GM19240 (cell line): ENCODE measurements at regions not wholly inside any gene's neighbourhood (a gene's known extent, or its start where the extent isn't known, plus 50 kb on each side); places are given as distances from the start of the nearest gene placed in this dataset.
"Not testable (repeated sequence)": the region's sequence is repeated elsewhere in the genome, so short reads cannot be mapped to it uniquely, and the experiment has no call there.

ENCODE experiments used
- DNase-seq: peaks from one replicate; pipeline ENCODE4 v3.0.0; 2011; ENCODE audit warnings: low spot score; ENCODE audit not compliant: insufficient read length

DNA sequence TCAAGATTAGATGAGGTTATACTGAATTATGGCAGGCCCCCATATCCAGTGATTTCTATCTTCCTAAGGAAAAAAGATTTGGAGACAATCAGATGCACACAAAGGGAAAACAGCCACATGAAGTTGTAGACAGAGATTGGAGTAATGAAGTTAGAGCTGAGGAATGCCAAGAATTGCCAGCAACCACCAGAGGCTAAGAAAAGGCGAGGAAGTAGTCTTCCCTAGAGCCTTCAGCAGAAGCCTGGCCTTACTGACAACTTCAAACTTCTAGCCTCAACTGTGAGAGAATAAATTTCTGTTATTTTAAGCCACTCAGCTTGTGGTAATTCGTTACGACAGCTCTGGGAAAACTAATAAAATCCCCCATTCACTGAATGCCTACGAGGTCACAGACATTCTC lies 473.9 kb downstream of the COL12A1 start:
- no peak for DNase-seq

DNA sequence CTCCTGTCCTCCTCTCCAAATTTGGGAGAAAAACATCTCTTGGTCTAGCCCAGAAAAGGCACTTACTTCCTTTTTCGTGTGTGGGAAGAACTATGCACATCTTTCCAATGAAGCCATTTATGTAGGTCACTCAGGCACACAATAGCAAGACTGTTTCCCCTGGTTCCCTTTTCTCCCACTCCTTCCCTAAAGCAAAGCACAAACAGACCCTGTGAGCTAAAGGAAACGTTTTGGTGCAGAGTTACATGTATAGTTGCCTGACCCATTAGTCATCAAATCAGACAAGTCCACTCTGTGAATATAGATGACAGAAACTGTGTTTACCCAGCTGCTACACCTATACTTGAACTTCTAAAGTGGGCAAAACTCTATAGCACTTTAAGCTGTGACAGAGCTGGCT lies 474.6 kb downstream of the COL12A1 start:
- DNase-seq: no peak

DNA sequence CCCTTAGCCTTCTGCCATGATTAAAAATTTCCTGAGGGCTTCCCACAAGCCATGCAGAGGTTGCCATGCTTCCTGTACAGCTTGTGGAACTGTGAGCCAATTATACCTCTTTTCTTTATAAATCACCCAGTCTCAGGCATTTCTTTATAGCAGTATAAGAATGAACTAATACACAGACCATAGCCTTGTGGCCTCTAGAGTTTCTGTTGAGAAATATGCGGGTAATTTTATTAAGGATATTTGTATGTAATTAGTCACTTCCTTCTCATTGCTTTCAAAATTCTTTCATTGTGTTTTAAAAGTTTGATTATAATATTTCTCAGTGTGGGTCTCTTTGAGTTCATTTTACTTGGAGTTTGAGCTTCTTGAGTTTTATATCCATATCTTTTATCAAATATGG lies 484.9 kb downstream of the COL12A1 start:
- DNase-seq: no peak

DNA sequence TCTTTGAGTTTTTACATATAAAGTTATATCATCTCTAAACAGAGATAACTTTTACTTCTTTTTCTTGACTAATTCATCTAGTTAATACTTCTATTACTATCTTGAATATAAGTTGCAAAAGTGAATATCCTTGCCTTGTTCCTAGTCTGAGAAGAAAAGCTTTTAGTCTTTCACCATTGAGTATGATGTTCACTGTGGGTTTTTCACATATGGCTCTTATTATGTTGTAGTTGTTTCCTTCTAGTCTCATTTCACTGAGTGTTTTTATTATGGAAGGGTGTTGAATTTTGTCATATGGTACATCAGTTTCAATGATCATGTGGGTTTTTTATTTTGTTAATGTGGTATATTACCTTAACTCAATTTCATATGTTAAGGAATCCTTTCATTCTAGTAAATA lies 488.3 kb downstream of the COL12A1 start:
- DNase-seq: no peak

DNA sequence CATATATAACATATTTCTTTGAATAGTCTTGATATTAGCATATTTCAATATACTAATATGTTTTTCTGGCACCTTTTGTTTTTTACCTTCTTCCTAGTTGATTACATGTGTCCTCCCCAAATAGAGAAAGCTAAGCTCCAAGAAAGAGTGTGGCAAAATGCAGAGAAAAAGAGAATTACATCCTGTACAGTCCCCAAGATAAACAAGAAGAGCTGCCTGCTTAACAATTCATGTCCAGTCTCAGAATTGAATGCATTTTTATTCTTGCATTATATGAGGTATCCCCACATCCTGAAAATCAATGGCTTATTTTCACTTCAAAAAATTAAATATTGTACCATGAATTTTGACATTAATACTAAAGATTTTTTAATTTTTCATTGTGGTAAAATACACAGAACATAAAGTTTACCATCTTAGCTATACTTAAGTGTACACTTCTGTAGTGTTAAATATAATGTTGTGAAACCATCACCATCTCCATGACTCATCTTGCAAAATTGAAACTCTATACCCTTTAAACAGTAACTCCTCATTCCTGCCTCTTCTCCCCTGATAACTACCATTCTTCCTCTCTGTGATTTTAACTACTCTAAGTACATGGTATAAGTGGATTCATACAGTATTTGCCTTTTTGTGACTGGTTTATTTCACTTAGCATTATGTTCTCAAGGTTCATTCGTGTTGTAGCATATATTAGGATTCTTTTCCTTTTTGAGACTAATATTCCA lies 490.3 kb downstream of the COL12A1 start:
- no peak for DNase-seq

DNA sequence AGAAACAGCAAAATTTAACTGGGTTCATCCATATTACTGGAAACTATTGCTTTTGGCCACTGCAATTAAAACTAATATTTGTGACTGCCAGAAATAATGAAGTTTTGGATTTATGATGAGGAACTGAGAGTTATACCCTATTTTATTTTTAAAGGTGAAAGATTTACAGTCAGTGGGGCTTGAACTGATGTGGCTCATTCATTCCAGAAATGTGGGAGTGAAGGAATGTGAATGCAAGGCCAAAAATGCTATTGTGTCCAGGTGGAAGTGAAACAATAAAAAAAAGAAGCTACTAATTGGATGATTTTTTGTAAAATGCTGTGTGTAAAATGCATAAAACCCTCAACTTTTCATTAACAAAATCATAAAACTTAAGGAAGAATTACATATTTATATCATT lies 491.9 kb downstream of the COL12A1 start:
- DNase-seq: no peak

DNA sequence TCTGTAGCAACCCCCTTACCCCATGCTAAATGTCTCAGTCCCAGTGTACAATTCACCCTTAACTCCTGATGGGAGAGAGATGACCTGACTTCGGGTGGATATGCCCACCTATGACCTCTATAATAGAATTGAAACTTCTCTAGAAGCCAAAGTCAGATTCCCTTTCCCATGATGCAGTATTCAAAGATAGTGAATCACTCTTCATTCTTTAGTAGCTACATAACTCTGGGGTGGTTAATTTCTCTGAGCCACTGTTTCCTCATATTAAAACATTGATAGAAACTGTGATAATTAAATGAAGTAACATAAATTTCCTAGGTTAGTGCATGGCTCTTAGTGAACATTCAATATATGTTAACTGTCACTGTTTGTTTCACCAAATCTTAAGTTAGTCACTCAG lies 500.4 kb downstream of the COL12A1 start:
- no peak for DNase-seq

DNA sequence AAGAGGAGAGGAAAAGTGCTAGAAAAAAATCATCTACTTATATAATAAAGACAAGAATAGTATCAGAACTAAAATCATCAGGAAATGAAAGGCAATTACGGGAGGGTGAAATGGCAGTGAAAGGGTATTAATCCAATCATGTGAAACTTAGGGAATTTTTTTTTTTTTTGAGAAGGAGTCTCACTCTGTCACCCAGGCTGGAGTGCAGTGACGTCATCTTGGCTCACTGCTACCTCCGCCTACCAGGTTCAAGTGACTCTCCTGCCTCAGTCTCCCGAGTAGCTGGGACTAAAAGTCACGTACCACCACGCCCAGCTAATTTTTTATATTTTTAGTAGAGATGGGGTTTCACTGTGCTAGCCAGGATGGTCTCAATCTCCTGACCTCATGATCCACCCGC lies 501.3 kb downstream of the COL12A1 start:
- not testable (repeated sequence) for DNase-seq

DNA sequence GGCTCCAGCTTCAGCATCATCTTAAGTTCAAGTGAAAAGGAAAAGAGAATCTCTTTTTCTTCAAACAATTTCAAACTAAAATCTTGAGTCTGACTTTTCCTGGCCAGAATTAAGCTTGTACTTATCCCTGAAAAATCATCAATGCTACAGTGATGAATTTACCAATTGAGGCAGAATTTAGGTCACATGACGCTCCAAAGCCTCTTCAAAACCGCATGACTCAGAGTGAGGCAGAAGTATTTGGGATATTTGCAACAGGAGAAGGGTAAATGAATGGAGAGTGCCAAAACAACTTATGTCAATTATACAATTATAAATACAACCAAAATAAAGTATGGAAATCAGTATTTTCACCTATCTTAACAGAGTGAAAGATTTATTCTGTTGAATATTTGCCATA lies 515.5 kb downstream of the COL12A1 start:
- DNase-seq: no peak

DNA sequence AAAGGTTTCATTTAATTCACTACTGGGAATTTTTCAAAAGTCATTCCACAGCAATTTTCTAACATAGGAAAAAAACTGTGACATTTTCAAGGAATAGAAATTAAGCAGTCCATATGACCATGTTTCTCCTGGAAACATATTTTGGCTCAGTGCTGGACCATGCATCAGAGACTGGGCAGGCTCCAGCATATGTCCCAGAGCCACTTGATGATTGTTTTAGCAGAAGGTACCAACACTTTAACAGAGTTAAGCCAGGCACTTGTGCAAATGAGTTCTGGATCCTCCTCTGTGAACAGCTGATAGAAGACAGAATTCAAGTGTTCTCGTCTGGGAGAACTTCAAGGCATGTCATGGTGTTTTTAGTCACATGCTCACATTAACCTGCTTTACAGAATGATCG lies 516.3 kb downstream of the COL12A1 start:
- DNase-seq: no peak

DNA sequence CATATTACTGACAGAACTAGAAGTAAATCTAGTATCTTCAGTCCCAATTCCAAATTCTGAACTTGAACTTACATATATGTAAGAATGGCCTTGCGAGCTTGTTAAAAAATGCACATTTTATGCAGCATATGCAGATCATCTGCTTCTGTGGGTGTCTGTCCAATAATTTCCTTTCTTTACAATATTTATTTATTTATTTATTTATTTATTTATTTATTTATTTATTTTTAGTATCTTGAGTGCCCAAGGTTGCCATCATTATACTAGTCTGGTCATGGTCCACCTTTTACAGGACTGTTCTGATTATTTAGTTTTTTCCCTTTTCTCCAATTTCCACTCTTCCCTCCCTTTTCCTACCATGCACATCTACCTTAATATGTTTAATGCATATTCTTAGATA lies 528.4 kb downstream of the COL12A1 start:
- no peak for DNase-seq

DNA sequence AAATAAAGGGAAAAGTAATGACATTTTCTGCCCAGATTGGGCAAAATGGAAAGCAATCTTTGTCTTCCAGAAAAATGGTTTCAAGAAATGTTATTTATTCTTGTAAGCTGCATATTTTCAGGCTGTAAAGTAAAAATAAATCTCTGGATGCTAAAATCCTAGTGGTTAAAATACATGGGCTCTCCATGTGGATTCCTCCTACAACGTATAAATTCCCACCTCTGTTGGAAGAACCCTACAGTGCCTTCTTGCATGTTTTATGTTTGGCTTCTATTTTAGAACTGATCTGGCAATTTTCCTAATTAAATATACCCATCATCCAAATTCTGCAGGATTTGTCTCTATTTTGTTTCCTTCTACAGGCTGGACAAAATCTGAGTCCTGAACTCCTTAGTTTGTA lies 528.9 kb downstream of the COL12A1 start:
- DNase-seq: no peak

DNA sequence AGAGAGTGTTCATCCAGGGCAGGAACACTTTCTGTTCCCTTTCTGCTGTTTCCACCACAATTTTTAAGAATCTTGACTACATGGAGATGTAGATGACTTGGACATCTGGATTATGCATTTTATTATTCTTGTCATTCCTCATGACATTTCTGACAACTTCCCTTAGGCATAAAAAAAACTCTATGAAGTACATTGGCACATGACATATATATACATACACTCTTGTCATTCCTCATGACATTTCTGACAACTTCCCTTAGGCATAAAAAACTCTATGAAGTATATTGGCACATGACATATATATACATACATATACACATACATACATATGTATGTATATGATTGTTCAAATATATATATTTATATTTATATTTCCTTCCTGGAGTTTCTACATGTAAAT lies 531.5 kb downstream of the COL12A1 start:
- DNase-seq: no peak

DNA sequence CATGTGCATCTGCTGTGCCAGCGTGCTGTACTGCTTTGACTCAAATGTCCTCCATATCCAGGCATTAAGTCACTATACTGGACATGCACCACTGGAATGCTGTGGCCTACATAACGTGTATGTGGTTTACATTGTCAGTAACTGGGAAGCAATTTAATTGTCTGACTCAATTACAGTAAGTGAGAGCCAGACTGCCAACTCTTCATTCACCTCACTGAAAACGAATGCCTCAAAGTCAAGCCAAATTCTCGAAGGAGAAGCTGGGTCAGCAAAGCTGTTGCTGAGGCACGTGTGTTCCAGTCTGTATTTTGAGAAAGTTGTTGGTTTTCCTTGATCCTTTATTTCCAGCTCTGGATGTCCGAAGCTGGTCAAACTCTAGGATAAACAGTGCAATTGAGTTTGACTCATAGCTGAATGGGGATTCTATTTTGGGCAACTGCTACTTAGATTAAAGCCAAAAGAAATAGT lies 534.3 kb downstream of the COL12A1 start:
- DNase-seq: no peak

DNA sequence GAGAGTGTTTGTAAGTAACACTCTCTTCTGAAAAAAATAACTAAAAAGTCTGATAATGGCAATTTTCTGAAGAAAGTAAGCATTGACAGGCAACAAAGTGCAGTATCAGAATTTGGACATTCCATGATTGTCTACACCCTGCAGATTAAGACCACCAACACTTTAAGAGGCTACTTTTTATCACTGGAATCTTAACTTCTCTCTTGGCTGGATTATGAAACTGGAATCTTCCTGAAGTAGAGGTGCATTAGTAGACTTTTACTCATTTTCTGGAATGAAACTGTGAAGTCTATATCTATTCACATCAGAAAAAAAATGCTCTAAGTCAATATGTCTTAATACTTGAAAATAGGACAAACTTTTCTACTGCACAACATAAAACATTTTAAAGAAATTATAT lies 547.5 kb downstream of the COL12A1 start:
- DNase-seq: no peak

DNA sequence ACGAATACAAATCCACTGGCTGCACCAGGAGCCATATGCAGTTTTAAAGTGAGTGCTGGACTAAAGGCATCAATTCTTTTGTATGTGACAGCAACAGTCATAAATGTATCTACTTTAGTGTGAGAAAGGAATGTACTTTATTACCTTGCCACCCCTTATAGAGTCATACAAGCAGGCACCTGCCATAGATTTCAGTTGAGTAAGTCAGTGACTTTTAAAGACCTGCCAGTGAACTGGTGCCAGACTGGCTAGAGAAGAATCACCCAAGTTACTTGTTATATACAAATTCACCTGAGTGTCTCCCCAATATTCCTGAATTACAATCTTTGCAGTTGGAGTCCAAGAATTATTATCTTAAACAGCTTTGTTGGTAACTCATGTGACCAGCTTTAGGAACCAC lies 547.9 kb downstream of the COL12A1 start:
- no peak for DNase-seq

DNA sequence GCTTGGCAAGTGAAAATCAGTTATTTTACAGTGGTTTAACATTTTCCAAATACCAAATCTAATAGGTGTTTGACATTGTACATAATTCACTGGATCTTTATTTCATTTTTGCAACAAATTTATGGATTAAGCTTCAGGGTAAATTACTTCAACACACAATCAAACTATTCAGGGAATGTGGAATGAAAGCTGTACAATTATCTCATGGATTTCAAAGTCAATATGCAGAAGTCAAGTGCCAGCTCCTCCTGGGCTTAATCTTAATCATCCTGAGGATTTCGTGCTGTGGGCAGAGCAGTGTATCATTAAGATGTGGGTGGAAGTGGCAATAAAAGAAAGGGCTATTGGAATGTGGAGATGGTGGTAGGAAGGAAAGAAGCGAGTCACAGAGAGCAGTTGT lies 548.8 kb downstream of the COL12A1 start:
- DNase-seq: no peak

DNA sequence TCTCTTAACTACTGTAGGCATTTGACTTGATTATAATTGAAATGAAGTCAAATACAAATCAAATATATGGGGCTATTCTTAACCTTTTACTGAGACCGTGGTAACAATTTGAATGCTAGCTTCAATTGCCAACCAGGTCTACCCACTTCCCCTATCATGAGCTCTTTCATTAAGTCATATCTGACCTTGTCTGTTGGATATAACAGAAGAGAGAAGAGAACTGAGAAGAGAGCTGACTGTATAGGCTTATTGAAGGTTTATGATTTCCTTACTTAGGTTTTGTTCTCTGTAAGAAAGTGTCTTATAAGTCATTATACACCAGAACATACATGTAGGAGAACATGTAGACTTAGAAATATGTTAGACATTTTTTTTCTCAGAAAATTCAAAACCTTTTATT lies 549.4 kb downstream of the COL12A1 start:
- DNase-seq: no peak

DNA sequence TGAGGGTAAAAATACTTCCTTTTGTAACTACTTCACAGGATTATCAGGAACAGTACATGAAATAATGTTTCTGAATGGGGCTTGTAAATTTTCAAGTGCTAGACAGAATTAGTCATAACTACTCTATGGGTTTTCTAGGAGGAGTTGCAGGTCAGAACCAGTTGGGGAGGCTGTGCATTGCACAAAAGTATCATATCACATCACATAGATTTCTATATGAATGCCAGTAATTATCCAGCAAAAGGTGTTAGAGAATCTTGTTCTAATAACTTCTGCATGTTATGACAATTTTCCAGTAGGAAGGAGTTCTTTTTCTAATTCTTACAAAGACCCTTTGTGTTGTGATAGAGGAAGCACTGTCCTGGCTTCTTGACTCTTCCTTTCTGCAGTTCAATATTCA lies 551.6 kb downstream of the COL12A1 start:
- no peak for DNase-seq

DNA sequence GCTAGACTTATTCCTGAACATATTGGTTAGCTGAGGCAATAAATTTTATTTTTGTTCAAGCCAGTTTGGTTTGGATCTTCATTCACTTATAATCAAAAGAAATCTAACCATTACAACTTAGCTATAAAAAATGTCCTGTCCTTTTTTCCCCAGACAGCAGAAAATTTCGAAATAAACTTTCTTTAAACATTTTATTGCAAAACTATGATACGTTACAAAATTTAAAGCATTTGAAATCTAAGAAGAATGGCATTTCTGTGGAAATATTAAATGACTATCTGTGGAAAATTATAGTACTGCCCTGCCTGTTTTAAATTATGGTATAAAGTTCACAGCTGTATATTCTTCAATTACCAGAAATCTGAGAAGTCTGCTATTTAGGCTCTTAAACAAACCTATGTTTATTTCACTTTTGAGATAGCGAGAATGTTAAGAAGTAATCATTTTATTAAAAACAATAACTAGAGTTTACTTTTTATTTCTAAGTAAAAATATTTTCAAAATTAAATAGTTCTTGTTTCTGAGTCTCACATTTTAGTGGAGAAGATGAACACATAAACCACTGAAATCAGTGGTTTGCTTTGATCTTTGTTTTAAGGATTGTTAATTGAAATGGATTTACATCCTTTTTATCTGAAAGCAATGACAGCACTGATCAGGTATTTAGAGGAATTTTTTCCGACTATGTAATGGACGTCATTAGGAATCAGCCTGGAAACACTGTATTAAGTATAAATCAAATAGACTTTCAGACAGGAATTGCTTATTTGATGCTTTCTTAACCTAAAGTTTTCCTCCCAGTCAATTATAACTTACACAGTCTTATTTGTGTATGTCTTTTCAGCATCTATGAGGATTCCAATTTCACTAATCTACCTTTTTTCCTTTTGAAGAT lies 553.7 kb downstream of the COL12A1 start:
- no peak for DNase-seq

DNA sequence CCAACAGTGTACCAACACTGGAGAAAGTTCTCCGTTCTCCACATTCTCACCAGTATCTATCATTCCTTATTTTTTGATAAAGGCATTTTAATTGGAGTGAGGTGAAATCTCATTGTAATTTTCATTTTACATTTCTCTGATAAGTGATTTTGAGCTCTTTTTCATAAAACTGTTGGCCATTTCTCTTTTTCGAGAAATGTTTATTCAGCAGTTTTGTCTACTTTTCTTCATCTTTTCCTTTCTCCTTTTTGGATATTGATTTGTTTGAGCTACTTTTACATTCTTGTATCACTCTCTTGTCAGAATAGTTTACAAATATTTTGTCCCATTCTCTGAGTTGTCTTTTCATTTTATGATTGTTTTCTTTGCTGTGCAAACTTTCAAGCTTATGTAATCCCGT lies 555.2 kb downstream of the COL12A1 start:
- DNase-seq: no peak

DNA sequence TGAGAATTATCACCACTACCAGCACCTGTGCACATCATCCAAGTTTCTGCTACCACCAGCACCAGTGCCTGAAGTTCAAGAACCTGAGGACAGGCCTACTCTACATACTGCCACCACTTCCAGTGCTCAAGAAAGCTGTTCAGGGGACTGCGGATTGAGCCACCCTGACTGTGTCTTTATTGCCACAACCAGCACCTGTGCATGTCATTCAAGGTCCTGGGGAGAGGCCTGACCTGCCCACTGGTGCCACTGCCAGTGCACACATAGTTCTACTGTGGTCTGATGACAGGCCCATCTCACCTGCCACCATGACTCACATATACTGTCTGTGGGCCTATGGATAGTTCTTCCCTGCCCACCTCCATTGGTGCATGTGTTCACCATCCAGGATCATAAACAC lies 559.4 kb downstream of the COL12A1 start:
- no peak for DNase-seq
